BE2C (cell line): ENCODE measurements at regions not wholly inside any gene's neighbourhood (a gene's known extent, or its start where the extent isn't known, plus 50 kb on each side); places are given as distances from the start of the nearest gene placed in this dataset.

Experiments
- DNase-seq: peaks from one replicate; pipeline ENCODE4 v3.0.0-alpha.2; 2020
- H3K27me3 ChIP-seq: fragments of 250-450 bp; sonication (Bioruptor Pico); 2 replicates; pipeline ENCODE4 v1.5.1; 2020; ENCODE audit warnings: mild to moderate bottlenecking
- H3K36me3 ChIP-seq: fragments of 250-450 bp; sonication (Bioruptor Pico); 2 replicates; pipeline ENCODE4 v1.5.1; 2020; ENCODE audit warnings: mild to moderate bottlenecking
- H3K4me1 ChIP-seq: fragments of 250-450 bp; sonication (Bioruptor Pico); 2 replicates; pipeline ENCODE4 v1.5.1; 2020
- H3K4me3 ChIP-seq: 2 replicates; pipeline ENCODE4 v1.5.1; 2011; ENCODE audit warnings: low read depth, low read length
- H3K9me3 ChIP-seq: fragments of 250-450 bp; sonication (Bioruptor Pico); 2 replicates; pipeline ENCODE4 v1.5.1; 2020
- TF ChIP-seq, protein P1 (sequence below): IDR thresholded peaks from 2 replicates; pipeline ENCODE4 v1.5.1; 2012; ENCODE audit warnings: mild to moderate bottlenecking, low read depth, low read length

DNA sequence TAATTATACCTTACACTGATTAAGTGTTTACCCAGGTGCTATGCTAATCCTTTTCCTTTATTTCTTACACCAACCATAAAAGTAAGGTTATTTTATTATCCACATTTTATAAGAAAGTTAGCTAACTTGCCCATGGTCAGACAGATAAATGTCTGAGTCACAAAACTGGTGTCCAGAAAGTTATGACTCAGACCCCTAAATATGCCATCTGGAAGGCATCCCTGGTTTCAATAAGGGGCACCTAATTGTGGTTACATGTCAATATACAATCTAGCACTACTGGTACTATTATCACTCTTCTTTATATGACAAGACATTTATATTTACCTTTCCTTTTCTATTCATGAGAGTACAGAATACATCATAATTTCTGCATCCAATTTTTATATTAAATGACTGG lies 496.5 kb upstream of the ADGRL2 start:
- no peaks in the 10 kb centered on the region for H3K4me1 ChIP-seq
- no peaks in the 10 kb centered on the region for H3K9me3 ChIP-seq
- peak; percentile 6 for DNase-seq
- no peaks in the 10 kb centered on the region for H3K27me3 ChIP-seq
- no peaks in the 10 kb centered on the region for H3K36me3 ChIP-seq
- H3K4me3 ChIP-seq = no peak overlapping the region
- TF ChIP-seq, protein P1, sequence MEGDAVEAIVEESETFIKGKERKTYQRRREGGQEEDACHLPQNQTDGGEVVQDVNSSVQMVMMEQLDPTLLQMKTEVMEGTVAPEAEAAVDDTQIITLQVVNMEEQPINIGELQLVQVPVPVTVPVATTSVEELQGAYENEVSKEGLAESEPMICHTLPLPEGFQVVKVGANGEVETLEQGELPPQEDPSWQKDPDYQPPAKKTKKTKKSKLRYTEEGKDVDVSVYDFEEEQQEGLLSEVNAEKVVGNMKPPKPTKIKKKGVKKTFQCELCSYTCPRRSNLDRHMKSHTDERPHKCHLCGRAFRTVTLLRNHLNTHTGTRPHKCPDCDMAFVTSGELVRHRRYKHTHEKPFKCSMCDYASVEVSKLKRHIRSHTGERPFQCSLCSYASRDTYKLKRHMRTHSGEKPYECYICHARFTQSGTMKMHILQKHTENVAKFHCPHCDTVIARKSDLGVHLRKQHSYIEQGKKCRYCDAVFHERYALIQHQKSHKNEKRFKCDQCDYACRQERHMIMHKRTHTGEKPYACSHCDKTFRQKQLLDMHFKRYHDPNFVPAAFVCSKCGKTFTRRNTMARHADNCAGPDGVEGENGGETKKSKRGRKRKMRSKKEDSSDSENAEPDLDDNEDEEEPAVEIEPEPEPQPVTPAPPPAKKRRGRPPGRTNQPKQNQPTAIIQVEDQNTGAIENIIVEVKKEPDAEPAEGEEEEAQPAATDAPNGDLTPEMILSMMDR = no peak

- no peaks in the 10 kb centered on the region for H3K9me3 ChIP-seq
Measured at GRCh38 chr1:81299892-81300291, 500.8 kb upstream of the ADGRL2 start.

GRCh38 chr1:81298266-81298665 lies 502.5 kb upstream of the ADGRL2 start:
- Histone ChIP-seq H3K4me3 (no peak overlapping the region), H3K9me3 (no peaks in the 10 kb centered on the region), H3K27me3 (no peaks in the 10 kb centered on the region), H3K4me1 (no peaks in the 10 kb centered on the region), H3K36me3 (no peaks in the 10 kb centered on the region)
- DNase-seq = no peak
- TF ChIP-seq, protein P1 = no peak

More at GRCh38 chr1:81299892-81300291, 500.8 kb upstream of the ADGRL2 start:
- no peaks in the 10 kb centered on the region for H3K27me3 ChIP-seq
- H3K4me1 ChIP-seq = no peaks in the 10 kb centered on the region
- DNase-seq = no peak
- TF ChIP-seq, protein P1 = no peak
- H3K4me3 ChIP-seq = no peak overlapping the region
- H3K36me3 ChIP-seq = no peaks in the 10 kb centered on the region

DNA sequence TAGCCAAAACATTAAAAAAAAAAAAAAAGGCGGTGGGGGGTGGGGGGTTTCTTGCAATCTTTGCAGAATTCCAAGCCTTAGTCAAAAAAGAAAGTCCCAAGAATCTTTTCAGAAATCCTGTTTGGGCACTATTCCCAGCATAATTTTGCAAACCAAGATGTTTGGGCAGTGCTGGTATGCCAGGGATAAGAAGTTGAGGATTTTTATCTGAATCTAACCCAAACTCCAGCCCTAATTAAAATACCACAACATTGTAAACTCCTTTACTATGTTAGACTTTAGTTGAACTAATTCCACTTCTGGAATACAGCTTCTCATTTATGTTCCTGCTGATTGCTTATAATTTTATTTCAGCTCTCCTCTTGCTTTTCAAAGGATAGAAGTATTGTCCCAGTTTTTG lies 504.1 kb upstream of the ADGRL2 start:
- H3K27me3 ChIP-seq = no peaks in the 10 kb centered on the region
- no peaks in the 10 kb centered on the region for H3K9me3 ChIP-seq
- H3K36me3 ChIP-seq = no peaks in the 10 kb centered on the region
- TF ChIP-seq, protein P1 = no peak
- H3K4me1 ChIP-seq = no peaks in the 10 kb centered on the region
- no peak overlapping the region for H3K4me3 ChIP-seq
- no peak for DNase-seq

DNA sequence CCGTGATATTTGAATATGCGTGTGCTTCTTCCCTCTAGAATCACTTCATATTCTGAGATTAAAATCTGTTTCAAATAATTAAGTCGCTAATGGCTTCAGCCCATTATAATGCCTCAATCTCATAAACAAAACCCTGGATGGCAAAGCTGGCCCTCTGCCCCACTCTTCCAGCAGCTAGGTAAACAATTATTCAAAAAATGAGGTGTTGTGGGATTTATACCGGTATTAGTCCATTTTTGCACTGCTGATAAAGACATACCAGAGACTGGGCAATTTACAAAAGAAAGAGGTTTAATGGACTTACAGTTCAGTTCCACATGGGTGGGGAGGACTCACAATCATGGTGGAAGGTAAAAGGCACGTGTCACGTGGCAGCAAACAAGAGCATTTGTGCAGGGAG lies 510.4 kb upstream of the ADGRL2 start:
- H3K36me3 ChIP-seq = no peaks in the 10 kb centered on the region
- TF ChIP-seq, protein P1 = no peak
- H3K9me3 ChIP-seq = no peaks in the 10 kb centered on the region
- DNase-seq = no peak
- no peak overlapping the region for H3K4me3 ChIP-seq
- no peaks in the 10 kb centered on the region for H3K4me1 ChIP-seq
- no peaks in the 10 kb centered on the region for H3K27me3 ChIP-seq

DNA sequence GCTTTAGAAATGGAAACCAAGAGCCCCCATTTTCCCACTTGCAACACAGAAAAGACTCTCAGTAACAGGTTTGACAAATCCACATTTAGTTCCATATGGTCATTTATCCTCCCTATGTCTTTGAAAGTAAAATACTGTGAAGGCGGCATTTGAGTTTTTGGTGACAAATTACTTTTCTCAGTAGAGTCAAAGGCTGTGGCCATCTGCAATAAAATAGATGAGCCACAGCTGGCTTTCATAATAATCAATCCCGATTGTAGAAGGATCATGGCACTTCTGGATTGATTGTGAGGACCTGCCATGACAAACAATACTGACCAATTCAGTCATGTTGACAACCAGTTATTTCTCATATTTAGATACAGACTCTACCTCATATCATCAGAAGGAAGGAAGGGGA lies 512.0 kb upstream of the ADGRL2 start:
- Histone ChIP-seq H3K9me3 (no peaks in the 10 kb centered on the region), H3K36me3 (no peaks in the 10 kb centered on the region), H3K4me1 (no peaks in the 10 kb centered on the region), H3K27me3 (no peaks in the 10 kb centered on the region), H3K4me3 (no peak overlapping the region)
- TF ChIP-seq, protein P1 = no peak
- no peak for DNase-seq
